GM18519 (cell line): ENCODE measurements at regions not wholly inside any gene's neighbourhood (a gene's known extent, or its start where the extent isn't known, plus 50 kb on each side); places are given as distances from the start of the nearest gene placed in this dataset.
"Not testable (repeated sequence)": the region's sequence is repeated elsewhere in the genome, so short reads cannot be mapped to it uniquely, and the experiment has no call there.

ENCODE experiments used
- ATAC-seq: cut with Tn5 transposase; IDR thresholded peaks from one replicate; pipeline ENCODE4 v1.9.1; 2021; ENCODE audit warnings: mild to moderate bottlenecking, moderate library complexity; ENCODE audit not compliant: unreplicated experiment, low FRiP score

GRCh38 chr2:58826795-58827194 is 585.7 kb upstream of the FANCL start:
- ATAC-seq: no peak

GRCh38 chr2:58812771-58813344 is 571.7 kb upstream of the FANCL start:
- ATAC-seq: no peak

GRCh38 chr2:58805126-58805525 is 564.0 kb upstream of the FANCL start:
- ATAC-seq: no peak

GRCh38 chr2:58803192-58803591 is 562.1 kb upstream of the FANCL start:
- ATAC-seq: peak; percentile 52

GRCh38 chr2:58800881-58801280 is 559.8 kb upstream of the FANCL start:
- no peak for ATAC-seq

DNA sequence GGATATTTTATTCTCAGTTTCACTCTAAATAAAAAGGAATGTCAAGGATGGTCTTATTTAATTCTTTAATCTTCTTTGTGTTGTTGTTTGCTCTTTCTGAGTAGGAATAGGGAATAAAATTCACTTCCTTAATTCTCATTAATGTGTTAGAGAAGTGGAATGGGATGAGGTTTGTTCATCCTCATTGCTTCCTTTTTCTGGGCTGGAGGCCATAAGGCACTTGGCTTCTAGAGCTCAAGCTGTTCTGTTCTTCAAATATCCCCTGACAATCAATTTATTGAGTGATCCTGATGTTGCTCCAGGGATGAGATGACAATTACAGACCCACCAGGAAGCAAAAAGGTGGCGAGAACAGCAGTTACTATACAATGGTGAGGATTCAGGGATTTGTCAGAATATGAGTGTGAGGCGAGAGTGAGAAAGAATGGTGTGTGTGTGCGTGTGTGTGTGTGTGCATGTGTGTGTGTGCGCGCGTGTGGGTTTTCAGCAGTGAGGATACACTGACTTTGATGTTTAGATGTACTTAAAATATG is 557.6 kb upstream of the FANCL start:
- ATAC-seq: no peak

DNA sequence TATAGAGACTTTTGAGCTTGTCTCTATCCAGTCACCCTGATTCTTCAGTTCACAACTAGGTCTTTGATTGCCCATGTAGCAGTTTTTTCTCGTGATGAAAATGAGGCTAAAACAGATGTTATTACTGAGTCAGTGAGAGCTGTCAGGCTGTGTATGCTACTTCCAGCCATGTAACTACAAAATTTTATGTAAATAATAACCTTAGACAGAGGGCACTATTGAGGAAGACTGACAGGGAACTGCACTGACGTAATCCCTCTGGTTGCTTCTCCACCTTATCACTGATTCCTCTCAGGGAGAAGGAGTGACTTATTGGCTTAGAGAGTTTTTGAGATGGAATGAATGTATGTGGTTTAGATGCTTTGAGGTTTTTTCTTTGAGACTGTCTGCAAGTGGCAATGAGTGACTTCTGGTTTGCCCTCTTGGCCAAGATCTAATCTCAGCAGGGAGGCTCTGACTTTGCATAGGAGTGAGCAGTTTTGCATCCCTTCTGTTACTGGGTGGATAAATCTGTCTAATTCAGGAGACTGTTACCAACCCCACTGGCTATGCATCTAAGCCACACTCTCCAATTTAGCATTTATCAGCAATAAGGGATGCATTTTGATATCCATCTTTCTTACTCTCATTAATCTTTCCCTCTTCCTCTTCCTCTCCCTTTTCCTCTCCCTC is 555.2 kb upstream of the FANCL start:
- no peak for ATAC-seq

DNA sequence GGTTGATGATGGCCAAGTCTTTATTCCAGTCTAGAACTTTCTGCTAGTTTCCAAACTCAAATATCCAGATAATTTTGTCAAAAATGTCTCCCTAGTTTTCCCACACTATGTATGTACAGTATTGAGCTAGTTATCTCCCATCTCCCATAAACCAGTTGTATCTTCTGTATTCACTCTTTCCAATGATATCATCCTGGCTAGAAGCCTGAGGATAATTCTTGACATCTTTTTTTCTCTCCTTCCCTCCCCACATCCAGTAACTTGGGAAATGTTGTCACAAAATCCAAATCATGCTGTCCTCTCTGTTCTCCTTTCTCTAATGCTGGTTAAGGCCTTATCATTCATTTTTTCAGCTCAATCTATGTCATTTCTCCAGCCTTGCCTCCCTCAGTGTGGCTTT is 553.8 kb upstream of the FANCL start:
- ATAC-seq: no peak

GRCh38 chr2:58794103-58794502 is 553.0 kb upstream of the FANCL start:
- peak; percentile 58 for ATAC-seq

GRCh38 chr2:58788402-58788801 is 547.3 kb upstream of the FANCL start:
- no peak for ATAC-seq

DNA sequence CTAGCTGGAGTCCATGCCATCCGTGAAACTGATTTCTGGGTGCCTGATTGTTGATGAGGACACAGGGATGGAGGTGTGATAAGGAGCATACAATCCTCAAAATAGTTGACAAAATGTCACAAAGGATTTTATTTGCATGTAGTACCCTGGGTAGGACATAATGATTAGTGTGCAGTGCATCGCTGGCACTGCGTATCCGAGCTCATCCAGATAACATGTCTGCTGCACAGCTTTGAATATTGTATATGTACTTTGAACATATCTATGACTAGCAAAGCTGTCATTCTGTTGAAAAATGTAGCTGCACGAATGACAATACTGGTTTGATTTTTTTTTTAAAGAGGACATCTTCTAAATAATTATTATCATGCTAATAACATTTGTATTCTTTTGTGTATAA is 529.7 kb upstream of the FANCL start:
- ATAC-seq: no peak

GRCh38 chr2:58769864-58770234 is 528.7 kb upstream of the FANCL start:
- no peak for ATAC-seq

DNA sequence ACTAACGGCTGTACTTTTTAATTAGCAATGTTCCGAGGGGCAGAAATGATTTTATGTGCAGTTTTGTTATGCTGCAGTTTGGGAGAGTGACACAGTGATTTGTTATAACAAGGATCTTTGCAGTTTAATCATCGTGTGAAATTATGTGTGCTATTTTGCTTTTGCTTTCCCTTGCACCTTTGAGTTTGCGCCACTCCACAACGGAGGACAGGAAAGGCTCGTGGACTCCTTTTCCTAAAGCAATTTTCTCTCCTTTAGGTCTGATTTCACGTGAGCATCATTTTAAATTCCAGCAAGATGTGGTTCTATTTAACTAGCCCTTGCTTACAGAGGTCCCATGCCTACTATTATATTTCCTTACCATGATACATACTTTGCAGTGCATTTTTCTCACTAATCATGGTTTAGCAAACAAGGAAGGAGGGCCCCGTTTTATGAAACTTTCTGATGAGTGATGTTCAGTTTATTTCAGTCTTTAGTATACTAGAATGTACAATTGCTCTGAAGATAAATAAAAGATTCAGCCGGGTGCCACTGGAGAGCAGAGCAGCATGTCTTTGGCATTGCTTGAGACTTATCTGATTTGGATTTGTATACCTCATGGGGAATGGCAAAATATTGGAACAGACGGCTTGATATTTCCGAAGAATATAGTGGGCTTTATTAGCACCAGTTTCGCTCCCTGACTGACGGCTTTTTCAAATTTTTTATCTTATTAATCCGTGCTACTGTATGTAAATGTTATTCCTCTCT is 528.2 kb upstream of the FANCL start:
- no peak for ATAC-seq

GRCh38 chr2:58768715-58769080 is 527.6 kb upstream of the FANCL start:
- ATAC-seq: no peak

DNA sequence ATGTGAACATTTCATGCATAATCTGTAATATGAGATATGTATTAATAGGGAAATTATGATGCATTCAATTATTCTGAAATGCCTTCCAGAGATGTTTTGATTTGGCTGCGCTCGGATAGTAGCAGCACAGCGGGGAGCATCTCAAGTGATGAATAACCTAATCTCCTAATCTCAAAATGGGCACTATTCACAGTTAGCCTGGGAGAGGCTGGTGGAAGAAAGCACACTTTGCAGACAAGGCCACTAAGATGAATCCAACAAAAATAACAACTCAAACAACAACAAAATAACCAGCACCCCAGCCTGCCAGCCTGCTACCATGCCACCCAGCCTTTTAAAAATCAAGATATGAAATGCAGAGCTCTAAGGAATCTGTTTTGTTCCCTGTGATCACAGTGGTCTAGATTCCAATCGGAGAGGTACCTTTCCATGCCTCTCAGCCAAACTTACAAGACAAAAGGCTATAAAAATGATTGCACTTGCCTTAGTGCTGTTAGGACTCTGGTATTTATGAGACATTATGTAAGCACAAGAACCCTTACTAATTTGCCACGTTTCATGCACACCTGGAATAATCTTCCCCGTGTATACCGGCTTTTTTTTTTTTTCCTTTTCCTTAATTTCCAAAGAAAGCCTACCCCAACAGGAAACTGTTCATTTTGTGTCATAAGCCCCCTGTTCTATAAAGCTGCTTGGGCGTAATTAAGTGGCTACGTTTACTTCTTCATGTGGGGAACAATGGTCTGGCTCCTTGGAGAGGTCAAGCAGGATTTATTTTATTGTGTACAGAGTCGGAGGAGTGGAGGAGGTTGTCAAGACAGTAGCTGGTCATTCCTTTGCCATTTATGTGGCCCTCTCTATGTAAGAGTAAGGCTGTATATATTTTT is 526.9 kb upstream of the FANCL start:
- no peak for ATAC-seq

DNA sequence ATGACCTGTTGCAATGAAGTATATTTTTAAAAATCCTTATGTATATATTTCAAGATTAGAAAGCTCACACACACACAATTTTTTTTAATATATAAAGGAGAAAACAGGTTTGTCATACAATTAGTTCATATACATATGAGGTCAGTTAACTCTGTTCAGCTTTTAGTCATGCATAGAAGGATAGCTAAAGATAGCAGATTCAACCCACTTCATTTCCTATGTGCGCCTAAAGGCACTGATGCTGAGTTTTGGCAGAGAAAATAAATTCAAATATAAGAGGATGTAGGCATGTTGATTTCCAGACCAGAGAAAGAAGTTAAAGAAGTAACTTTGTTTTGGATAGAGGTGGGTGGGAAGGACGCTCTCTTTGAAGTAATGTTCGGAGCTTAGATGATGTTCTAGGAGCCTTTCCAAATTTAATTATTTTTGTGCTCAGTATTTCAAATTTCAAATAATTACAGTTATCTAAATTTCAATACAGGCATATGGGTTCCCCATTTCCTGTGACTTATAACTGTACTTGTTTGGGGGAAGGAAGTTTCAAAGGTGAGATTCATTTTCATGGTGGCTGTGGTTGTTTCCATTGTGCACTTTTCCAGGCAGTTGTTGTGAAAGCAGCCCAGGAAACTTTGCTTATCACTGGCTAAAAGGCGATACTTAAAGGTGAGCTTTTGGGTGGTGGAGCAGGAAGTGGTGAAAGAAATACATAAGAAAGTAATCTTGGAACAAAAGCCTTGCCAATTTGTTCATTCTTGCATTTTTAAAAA is 523.4 kb upstream of the FANCL start:
- peak; percentile 59 for ATAC-seq

DNA sequence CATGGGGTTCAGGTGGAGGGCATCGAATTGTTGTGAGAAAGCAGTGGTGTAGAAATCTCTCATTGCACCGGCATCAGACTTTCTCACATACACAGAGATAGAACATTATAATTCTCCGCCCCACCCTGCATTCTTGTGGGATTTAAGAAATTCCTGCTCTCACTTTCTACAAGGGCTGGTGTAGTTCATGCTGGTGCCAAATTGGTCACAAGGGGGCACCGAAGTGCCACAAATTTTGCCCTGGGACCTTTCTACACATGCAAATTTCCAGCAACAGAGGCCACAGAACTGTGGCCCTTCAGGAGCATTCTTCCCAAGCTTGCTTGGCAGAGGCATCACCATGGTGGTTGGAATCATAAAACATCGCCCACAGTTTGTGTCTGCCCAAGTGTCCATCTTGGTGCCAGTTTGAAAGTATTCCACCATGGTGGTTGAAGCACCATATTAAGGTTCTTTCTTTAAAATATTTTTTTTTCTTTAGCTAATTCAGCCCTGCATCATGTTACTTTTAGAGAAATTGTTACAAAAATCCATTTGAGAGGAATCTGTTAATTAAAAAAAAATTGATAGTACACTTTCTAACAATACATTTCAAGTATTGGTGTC is 521.2 kb upstream of the FANCL start:
- peak; percentile 72 for ATAC-seq

DNA sequence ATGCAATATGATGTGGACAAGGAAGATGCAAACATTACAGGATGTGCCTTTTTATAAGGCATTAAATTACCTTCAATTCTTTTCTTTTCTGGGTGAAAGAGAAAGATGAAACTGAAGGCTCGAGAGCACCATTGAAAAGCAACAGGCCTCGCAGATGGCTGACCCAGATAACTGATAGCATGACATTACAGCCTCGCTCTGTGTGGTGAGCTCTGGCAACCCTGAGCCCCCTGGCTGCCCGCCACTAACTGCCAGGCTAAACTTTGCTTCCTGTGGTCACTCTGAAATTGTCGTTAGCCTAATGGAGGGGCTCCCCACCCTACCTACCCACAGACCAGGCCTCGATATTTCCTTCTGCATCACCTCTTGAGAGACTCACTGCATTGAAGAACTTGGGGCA is 516.8 kb upstream of the FANCL start:
- ATAC-seq: no peak

DNA sequence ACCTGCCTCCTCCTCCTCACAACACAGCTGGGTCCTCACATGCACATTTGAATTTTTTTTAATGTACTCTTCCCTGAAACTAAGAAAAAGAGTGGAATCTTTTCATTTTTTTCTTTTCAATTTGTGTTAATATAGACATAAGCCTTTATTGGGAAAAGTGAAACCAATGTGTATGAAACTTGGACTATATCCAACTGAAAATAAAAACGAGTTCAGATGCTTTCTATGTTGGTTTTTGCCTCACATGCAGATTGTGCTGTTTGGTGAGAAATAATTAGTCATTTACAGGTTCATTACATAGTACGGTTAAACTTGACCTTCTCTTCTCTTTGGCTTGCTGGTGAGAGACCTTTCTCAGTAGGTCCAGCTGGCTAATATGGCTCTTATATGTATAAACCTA is 515.2 kb upstream of the FANCL start:
- ATAC-seq: no peak

DNA sequence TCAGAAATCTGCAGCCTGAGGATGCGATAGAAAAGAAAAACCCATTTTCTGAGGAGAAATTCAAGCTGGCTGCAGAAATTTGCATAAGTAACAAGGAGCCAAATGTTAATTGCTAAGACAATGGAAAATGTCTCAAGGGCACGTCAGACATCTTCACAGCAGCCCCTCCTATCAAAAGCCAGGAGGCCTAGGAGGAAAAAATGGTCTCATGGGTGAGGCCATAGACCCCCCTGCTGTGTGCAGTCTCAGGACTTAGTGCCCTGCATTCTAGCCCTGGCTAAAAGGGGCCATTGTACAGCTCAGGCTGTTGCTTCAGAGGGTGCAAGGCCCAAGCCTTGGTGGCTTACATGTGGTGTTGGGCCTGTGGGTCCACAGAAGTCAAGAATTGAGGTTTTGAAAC is 511.4 kb upstream of the FANCL start:
- not testable (repeated sequence) for ATAC-seq
